PC-9 (cell line): ENCODE measurements at regions not wholly inside any gene's neighbourhood (a gene's known extent, or its start where the extent isn't known, plus 50 kb on each side); places are given as distances from the start of the nearest gene placed in this dataset.

Source experiments
- EZH2 ChIP-seq: fragments of 200-600 bp; sonication (generic); IDR thresholded peaks from 2 replicates; pipeline ENCODE4 v1.8.0; 2017; ENCODE audit warnings: antibody characterized with exemption, low read depth
- TF ChIP-seq, protein P1 (sequence below): fragments of 200-600 bp; sonication (generic); conservative IDR thresholded peaks from 2 replicates; pipeline ENCODE4 v1.6.1; 2017; ENCODE audit warnings: mixed run types, antibody characterized with exemption, mild to moderate bottlenecking, moderate library complexity

DNA sequence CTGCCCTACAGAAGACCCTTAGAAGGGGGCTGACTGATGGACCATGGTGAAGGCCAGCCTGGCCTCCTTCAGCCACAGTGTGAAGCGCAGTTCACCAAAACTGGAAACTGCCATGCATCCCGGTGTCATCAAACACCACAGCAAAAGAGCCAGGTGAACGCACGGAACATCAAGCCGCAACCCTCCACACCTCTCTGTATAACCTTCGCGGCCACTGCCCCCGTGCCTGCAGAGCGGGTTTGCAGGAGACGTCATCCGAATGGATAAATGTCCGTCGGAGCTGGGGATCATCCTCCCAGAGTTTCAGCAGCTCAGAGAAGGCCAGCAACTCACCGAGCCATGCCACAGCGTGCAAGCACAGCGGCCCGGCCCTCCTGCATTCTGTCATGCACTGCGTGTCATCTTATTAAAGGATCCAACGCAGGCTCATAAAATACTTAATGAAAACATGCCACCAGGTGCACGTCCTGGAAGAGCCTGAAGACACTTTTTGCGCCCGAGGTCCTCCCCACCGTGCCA lies 309.9 kb downstream of the BRD1 start:
- TF ChIP-seq, protein P1, sequence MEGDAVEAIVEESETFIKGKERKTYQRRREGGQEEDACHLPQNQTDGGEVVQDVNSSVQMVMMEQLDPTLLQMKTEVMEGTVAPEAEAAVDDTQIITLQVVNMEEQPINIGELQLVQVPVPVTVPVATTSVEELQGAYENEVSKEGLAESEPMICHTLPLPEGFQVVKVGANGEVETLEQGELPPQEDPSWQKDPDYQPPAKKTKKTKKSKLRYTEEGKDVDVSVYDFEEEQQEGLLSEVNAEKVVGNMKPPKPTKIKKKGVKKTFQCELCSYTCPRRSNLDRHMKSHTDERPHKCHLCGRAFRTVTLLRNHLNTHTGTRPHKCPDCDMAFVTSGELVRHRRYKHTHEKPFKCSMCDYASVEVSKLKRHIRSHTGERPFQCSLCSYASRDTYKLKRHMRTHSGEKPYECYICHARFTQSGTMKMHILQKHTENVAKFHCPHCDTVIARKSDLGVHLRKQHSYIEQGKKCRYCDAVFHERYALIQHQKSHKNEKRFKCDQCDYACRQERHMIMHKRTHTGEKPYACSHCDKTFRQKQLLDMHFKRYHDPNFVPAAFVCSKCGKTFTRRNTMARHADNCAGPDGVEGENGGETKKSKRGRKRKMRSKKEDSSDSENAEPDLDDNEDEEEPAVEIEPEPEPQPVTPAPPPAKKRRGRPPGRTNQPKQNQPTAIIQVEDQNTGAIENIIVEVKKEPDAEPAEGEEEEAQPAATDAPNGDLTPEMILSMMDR = no peak
- TF ChIP-seq EZH2 = no peak
